BE2C (cell line): ENCODE measurements at regions not wholly inside any gene's neighbourhood (a gene's known extent, or its start where the extent isn't known, plus 50 kb on each side); places are given as distances from the start of the nearest gene placed in this dataset.
A peak's percentile ranks its signal among the peaks of the same experiment; 100 is the strongest.
"Not testable (repeated sequence)": the region's sequence is repeated elsewhere in the genome, so short reads cannot be mapped to it uniquely, and the experiment has no call there.

Experiments used
- DNase-seq: peaks from one replicate; pipeline ENCODE4 v3.0.0-alpha.2; 2020
- H3K27me3 ChIP-seq: fragments of 250-450 bp; sonication (Bioruptor Pico); 2 replicates; pipeline ENCODE4 v1.5.1; 2020; ENCODE audit warnings: mild to moderate bottlenecking
- H3K36me3 ChIP-seq: fragments of 250-450 bp; sonication (Bioruptor Pico); 2 replicates; pipeline ENCODE4 v1.5.1; 2020; ENCODE audit warnings: mild to moderate bottlenecking
- H3K4me1 ChIP-seq: fragments of 250-450 bp; sonication (Bioruptor Pico); 2 replicates; pipeline ENCODE4 v1.5.1; 2020
- H3K4me3 ChIP-seq: 2 replicates; pipeline ENCODE4 v1.5.1; 2011; ENCODE audit warnings: low read depth, low read length
- H3K9me3 ChIP-seq: fragments of 250-450 bp; sonication (Bioruptor Pico); 2 replicates; pipeline ENCODE4 v1.5.1; 2020
- CTCF ChIP-seq: IDR thresholded peaks from 2 replicates; pipeline ENCODE4 v1.5.1; 2012; ENCODE audit warnings: mild to moderate bottlenecking, low read depth, low read length

DNA sequence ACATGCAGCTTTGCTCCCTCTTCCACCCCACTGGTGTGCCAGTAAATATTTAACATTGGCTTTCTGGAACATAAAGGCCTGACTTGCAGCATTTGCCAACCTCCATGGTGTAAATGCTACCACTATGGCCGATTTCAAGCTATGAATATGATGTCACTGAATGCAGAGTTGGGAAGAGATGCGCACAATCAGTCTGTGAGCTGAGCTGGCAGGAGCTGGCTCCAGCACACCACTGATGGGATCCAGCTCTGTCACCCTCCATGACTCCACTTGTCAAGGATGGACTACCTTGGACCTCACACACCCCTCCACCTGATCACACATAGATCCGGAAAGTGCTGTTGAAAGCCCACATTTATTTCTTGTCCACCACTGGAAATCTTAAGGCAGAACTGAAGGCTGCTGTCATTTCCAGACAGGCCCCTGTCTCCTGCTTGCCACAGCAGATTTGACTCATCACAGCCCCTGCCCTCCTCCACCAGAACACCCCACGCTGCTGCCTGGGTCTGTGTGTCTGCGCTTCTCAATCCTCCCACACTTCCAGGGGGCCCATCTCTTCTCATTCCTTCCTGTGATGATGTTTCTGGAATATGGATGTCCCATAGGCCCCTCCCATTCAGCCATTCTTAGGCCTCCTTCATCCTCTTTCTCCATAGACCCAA, 82.2 kb upstream of the BCAR3 start:
- peaks cover 6% of the 10 kb centered on the region for H3K4me1 ChIP-seq
- peak; percentile 14 for DNase-seq
- no peaks in the 10 kb centered on the region for H3K9me3 ChIP-seq
- H3K4me3 ChIP-seq, result no peak overlapping the region
- no peaks in the 10 kb centered on the region for H3K36me3 ChIP-seq
- no peaks in the 10 kb centered on the region for H3K27me3 ChIP-seq
- TF ChIP-seq CTCF, result no peak

- no peak for TF ChIP-seq CTCF
- Histone ChIP-seq H3K27me3 (no peaks in the 10 kb centered on the region), H3K9me3 (no peaks in the 10 kb centered on the region), H3K4me3 (no peak overlapping the region), H3K4me1 (no peaks in the 10 kb centered on the region; the same call in 1 of the 2 replicates), H3K36me3 (no peaks in the 10 kb centered on the region)
- peak; percentile 23 for DNase-seq
These were observed 77.3 kb upstream of the BCAR3 start for GRCh38 chr1:93758842-93759515.

DNA sequence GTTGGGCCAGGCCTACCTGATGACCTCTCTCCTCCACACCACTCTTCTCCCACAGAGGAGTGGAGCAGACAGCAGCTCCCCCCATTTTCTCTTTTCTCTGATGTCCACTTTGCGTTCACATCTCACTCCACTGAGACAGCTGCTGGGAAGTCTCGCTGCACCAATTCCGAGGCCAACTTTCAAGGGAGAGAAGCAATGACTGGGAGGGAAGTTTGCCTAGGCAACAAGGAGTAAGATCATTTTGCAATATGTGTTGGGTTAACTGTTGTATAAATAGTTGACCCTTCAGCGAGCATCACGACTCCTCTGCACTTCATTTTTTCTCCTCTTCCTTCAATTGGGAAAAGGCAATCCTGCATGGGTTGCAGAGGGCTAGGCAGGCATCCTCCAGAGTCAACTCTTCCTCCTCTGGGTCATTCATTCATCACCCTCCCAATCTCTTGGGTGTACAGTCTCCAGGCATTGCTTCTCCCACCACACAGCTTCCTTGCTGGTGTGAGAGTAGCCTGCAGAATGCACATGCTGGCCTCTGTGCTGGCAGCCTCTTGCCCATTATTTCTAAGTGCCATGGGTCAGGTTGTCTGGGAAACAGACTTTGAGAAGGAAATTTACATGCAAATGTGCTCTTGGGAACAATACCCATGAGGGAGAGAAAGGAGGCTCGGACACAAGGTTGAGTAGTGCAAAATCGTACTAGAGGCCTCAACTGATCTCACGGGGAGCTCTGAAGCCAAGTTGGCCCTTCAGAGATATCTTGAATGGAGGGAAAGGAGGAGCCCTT, 75.8 kb upstream of the BCAR3 start:
- H3K27me3 ChIP-seq, result no peaks in the 10 kb centered on the region
- H3K4me3 ChIP-seq, result no peak overlapping the region
- H3K36me3 ChIP-seq, result no peaks in the 10 kb centered on the region
- DNase-seq, result no peak
- no peaks in the 10 kb centered on the region for H3K9me3 ChIP-seq
- H3K4me1 ChIP-seq, result no peaks in the 10 kb centered on the region; the same call in 1 of the 2 replicates
- no peak for TF ChIP-seq CTCF

GRCh38 chr1:93756657-93757056, 75.0 kb upstream of the BCAR3 start:
- TF ChIP-seq CTCF, result no peak
- H3K4me3 ChIP-seq, result no peak overlapping the region
- no peaks in the 10 kb centered on the region for H3K9me3 ChIP-seq
- H3K27me3 ChIP-seq, result no peaks in the 10 kb centered on the region
- DNase-seq, result no peak
- no peaks in the 10 kb centered on the region for H3K36me3 ChIP-seq
- no peaks in the 10 kb centered on the region; the same call in 1 of the 2 replicates for H3K4me1 ChIP-seq

DNA sequence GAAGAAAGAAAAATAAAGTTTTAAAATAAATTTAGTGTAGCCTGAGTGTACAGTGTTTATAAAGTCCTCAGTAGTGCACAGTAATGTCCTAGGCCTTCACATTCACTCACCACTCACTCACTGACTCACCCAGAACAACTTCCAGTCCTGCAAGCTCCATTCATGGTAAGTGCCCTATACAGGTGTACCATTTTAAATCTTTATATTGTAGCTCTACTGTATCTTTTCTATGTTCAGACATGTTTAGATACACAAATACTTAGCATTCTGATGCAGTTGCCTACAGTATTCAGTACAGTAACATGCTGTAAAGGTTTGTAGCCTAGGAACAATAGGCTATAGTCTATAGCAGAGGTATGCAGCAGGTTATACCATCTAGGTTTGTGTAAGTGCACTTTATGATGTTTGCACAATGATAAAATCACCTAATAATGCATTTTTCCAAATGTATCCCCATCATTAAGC, 73.6 kb upstream of the BCAR3 start:
- not testable (repeated sequence) for H3K9me3 ChIP-seq, DNase-seq, H3K36me3 ChIP-seq, H3K4me1 ChIP-seq, H3K27me3 ChIP-seq, H3K4me3 ChIP-seq

DNA sequence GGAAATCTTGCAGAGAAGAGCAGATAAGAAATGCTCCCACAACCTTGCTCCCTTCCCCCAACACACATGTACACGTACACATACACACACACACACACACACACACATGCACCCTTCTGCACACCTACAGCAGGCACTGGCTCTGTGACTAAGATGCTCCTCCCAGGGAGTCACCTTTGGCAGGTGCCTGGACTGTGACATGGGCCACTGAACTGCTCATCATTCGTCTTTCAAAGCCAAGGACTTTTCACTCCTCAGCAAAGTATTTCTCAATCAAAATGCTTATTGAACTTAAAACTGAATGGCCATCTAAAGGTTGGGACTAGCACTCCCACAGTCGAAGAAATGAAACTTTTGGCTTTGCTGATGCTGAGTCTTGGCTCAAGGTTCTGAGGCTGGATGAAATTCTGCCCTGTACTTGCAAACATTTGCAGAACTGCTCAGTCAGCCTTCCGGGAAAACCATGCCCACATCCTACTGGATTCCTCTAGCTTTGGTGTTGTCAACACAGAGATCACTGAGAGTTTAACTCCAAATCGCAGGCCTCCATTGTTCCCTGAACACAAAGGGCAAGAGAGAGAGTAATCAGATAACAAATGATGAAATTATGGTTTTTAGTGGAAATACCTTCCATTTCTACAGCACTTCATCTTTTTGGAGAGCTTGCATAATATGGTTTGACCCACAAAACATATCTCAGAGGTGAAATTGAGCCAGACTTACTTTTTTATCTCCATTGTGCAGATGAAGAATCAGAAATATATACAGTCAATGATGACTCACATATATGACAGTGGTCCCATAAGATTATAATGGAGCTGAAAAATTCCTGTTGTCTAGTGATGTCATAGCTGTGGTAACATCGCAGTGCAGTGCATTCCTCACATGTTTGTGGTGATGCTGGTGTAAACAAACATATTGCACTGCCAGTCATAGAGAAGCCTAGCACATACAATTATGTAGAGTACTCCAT, 72.4 kb upstream of the BCAR3 start:
- Histone ChIP-seq H3K4me3 (no peak overlapping the region), H3K36me3 (no peaks in the 10 kb centered on the region), H3K9me3 (no peaks in the 10 kb centered on the region), H3K27me3 (no peaks in the 10 kb centered on the region), H3K4me1 (no peaks in the 10 kb centered on the region; the same call in 1 of the 2 replicates)
- no peak for TF ChIP-seq CTCF
- no peak for DNase-seq
